Liver (tissue), 8 donors: ENCODE measurements at regions not wholly inside any gene's neighbourhood (a gene's known extent, or its start where the extent isn't known, plus 50 kb on each side); places are given as distances from the start of the nearest gene placed in this dataset.
"Not testable (repeated sequence)": the region's sequence is repeated elsewhere in the genome, so short reads cannot be mapped to it uniquely, and the experiment has no call there.

Experiments
- DNase-seq: peaks from one replicate; pipeline ENCODE4 v3.0.0-alpha.2; 2017; ENCODE audit warnings: low spot score
- H3K27ac ChIP-seq, 2 donors: one replicate each; pipeline ENCODE4 v1.7.0; 2013; ENCODE audit warnings: inconsistent platforms in 2 of 2, low read length in 2 of 2, control low read depth in 1 of 2, low read depth in 1 of 2, mild to moderate bottlenecking in 1 of 2
- H3K27me3 ChIP-seq, 4 donors: one replicate each; pipeline versions ENCODE4 v1.6.1 to v1.7.0; 2013; ENCODE audit warnings: low read length in 3 of 4, inconsistent platforms in 1 of 4, mild to moderate bottlenecking in 1 of 4, moderate library complexity in 1 of 4; ENCODE audit not compliant: control insufficient read depth in 4 of 4, insufficient read depth in 4 of 4
- H3K36me3 ChIP-seq, 4 donors: one replicate each; pipeline versions ENCODE4 v1.6.1 to v1.7.0; 2013; ENCODE audit warnings: low read length in 3 of 4, mild to moderate bottlenecking in 3 of 4, low read depth in 1 of 4, moderate library complexity in 1 of 4; ENCODE audit not compliant: control insufficient read depth in 4 of 4, insufficient read depth in 3 of 4
- H3K4me1 ChIP-seq, 4 donors: one replicate each; pipeline versions ENCODE4 v1.6.1 to v1.7.0; 2013; ENCODE audit warnings: low read length in 3 of 4, mild to moderate bottlenecking in 3 of 4, moderate library complexity in 1 of 4; ENCODE audit not compliant: control insufficient read depth in 4 of 4, insufficient read depth in 4 of 4
- H3K4me3 ChIP-seq, 3 donors: one replicate each; pipeline versions ENCODE4 v1.6.1 to v1.7.0; 2013; ENCODE audit warnings: low read length in 3 of 3, control low read depth in 1 of 3, low read depth in 1 of 3, mild to moderate bottlenecking in 1 of 3
- H3K9ac ChIP-seq, 2 donors: one replicate each; pipeline ENCODE4 v1.7.0; 2013; ENCODE audit warnings: low read length in 2 of 2, mild to moderate bottlenecking in 2 of 2, moderate library complexity in 2 of 2, control low read depth in 1 of 2, low read depth in 1 of 2
- H3K9me3 ChIP-seq, 4 donors: one replicate each; pipeline versions ENCODE4 v1.6.1 to v1.7.0; 2013; ENCODE audit warnings: low read length in 3 of 4; ENCODE audit not compliant: control insufficient read depth in 4 of 4
- ATF3 ChIP-seq: IDR thresholded peaks from 2 replicates; pipeline ENCODE4 v1.6.1; 2016; ENCODE audit warnings: antibody characterized with exemption
- CTCF ChIP-seq: fragments of 150-350 bp; IDR thresholded peaks from 2 replicates; pipeline ENCODE4 v1.5.1; 2017; ENCODE audit warnings: improper control_type of control experiment, low read depth, low read length; ENCODE audit not compliant: missing input control
- EGR1 ChIP-seq, 2 donors: IDR thresholded peaks; 2 replicates each; pipeline ENCODE4 v1.6.1; 2016 to 2018; ENCODE audit warnings: antibody characterized with exemption in 2 of 2, low read depth in 2 of 2
- FOXA1 ChIP-seq: IDR thresholded peaks from 2 replicates; pipeline ENCODE4 v1.6.1; 2016; ENCODE audit warnings: antibody characterized with exemption
- FOXA2 ChIP-seq: IDR thresholded peaks from 2 replicates; pipeline ENCODE4 v1.6.1; 2016; ENCODE audit warnings: antibody characterized with exemption
- GABPA ChIP-seq, 2 donors: IDR thresholded peaks in 1 of 2; conservative IDR thresholded peaks in 1 of 2; 2 replicates each; pipeline ENCODE4 v1.6.1; 2016; ENCODE audit warnings: antibody characterized with exemption in 2 of 2, mild to moderate bottlenecking in 1 of 2, moderate library complexity in 1 of 2
- HNF4A ChIP-seq, 2 donors: conservative IDR thresholded peaks; 2 replicates each; pipeline ENCODE4 v1.6.1; 2016; ENCODE audit warnings: antibody characterized with exemption in 2 of 2, mild to moderate bottlenecking in 2 of 2
- JUND ChIP-seq, 2 donors: IDR thresholded peaks; 2 replicates each; pipeline ENCODE4 v1.6.1; 2016; ENCODE audit warnings: antibody characterized with exemption in 2 of 2
- MAX ChIP-seq: IDR thresholded peaks from 2 replicates; pipeline ENCODE4 v1.6.1; 2016; ENCODE audit warnings: antibody characterized with exemption
- RAD21 ChIP-seq, 2 donors: IDR thresholded peaks; 2 replicates each; pipeline ENCODE4 v1.6.1; 2016; ENCODE audit warnings: antibody characterized with exemption in 2 of 2, mild to moderate bottlenecking in 2 of 2
- REST ChIP-seq: IDR thresholded peaks from 2 replicates; pipeline ENCODE4 v1.6.1; 2016; ENCODE audit warnings: antibody characterized with exemption, mild to moderate bottlenecking
- RXRA ChIP-seq, 2 donors: IDR thresholded peaks; 2 replicates each; pipeline ENCODE4 v1.6.1; 2017 to 2018; ENCODE audit warnings: antibody characterized with exemption in 2 of 2, mild to moderate bottlenecking in 1 of 2
- TAF1 ChIP-seq: conservative IDR thresholded peaks from 2 replicates; pipeline ENCODE4 v1.6.1; 2016; ENCODE audit warnings: antibody characterized with exemption, mild to moderate bottlenecking
- YY1 ChIP-seq: IDR thresholded peaks from 2 replicates; pipeline ENCODE4 v1.6.1; 2016; ENCODE audit warnings: antibody characterized with exemption, mild to moderate bottlenecking
- WGBS: extraction: QIAGEN DNeasy Blood & Tissue Kit; methylation state at CpG from one replicate; pipeline ENCODE4 v1.1.7; 2013; 5-methylcytosine and 5-hydroxymethylcytosine counted together
- donor health status: healthy.
- donor health status: healthy.
- donor health status: healthy.
- donor health status: healthy.
- donor health status: healthy.

- not testable (repeated sequence) for H3K27me3 ChIP-seq, H3K27ac ChIP-seq, DNase-seq, H3K9ac ChIP-seq, H3K9me3 ChIP-seq, H3K36me3 ChIP-seq, H3K4me3 ChIP-seq, H3K4me1 ChIP-seq
- 91% methylated on average over 12 of the region's 27 CpGs for WGBS
Measured at GRCh38 chr7:25047571-25048443, 67.8 kb upstream of the OSBPL3 start.

- Histone ChIP-seq H3K9ac (no peak overlapping the region), H3K36me3 (no peaks in the 10 kb centered on the region), H3K4me3 (no peak overlapping the region), H3K27me3 (no peaks in the 10 kb centered on the region), H3K27ac (no peak overlapping the region), H3K9me3 (peaks cover 0 to 8% (median 3%) of the 10 kb centered on the region in 4 donors), H3K4me1 (no peaks in the 10 kb centered on the region)
- TF ChIP-seq GABPA (IDR thresholded peaks at IDR 0.05 in 1 of 2, conservative IDR thresholded peaks at IDR 0.05 in 1 of 2) (no peak), FOXA1 (no peak), FOXA2 (no peak), MAX (no peak), YY1 (no peak), RXRA (IDR thresholded peaks at IDR 0.05) (no peak), HNF4A (conservative IDR thresholded peaks at IDR 0.05) (no peak), EGR1 (IDR thresholded peaks at IDR 0.05; ENCODE audit: low read depth in 2 of 2) (no peak), CTCF (no peak), JUND (IDR thresholded peaks at IDR 0.05) (no peak), REST (no peak), ATF3 (no peak), RAD21 (IDR thresholded peaks at IDR 0.05) (no peak), TAF1 (no peak)
- DNase-seq, result no peak
- 69% methylated on average over 1 of the region's 1 CpG for WGBS
Measured at GRCh38 chr7:25037325-25037724, 57.3 kb upstream of the OSBPL3 start.
